DND-41 (cell line): ENCODE measurements at regions not wholly inside any gene's neighbourhood (a gene's known extent, or its start where the extent isn't known, plus 50 kb on each side); places are given as distances from the start of the nearest gene placed in this dataset.
A peak's percentile ranks its signal among the peaks of the same experiment; 100 is the strongest.

Experiments used
- ATAC-seq: fragments of 200-7000 bp; cut with Tn5 transposase; 3 replicates; pipeline ENCODE4 v1.9.1; 2021; ENCODE audit warnings: low read depth; ENCODE audit not compliant: insufficient read depth
- DNase-seq: peaks from one replicate; pipeline ENCODE4 v3.0.0-alpha.2; 2020
- H2AFZ ChIP-seq: 2 replicates; pipeline ENCODE4 v1.6.0; 2012; ENCODE audit warnings: low read depth, low read length
- H3K27ac ChIP-seq: 2 replicates; pipeline ENCODE4 v1.5.1; 2012; ENCODE audit warnings: low read length, inconsistent platforms
- H3K27me3 ChIP-seq: fragments of 200-600 bp; sonication (generic); 2 replicates; pipeline ENCODE4 v1.6.0; 2012; ENCODE audit warnings: low read length, mild to moderate bottlenecking, inconsistent platforms; ENCODE audit not compliant: insufficient read depth, poor library complexity
- H3K36me3 ChIP-seq: 2 replicates; pipeline ENCODE4 v1.5.1; 2012; ENCODE audit warnings: low read length, inconsistent platforms; ENCODE audit not compliant: insufficient read depth
- H3K4me1 ChIP-seq: 2 replicates; pipeline ENCODE4 v1.5.1; 2012; ENCODE audit warnings: mild to moderate bottlenecking, low read length; ENCODE audit not compliant: insufficient read depth
- H3K4me2 ChIP-seq: 2 replicates; pipeline ENCODE4 v1.6.0; 2012; ENCODE audit warnings: mild to moderate bottlenecking, moderate library complexity, low read length, inconsistent platforms; ENCODE audit not compliant: insufficient read depth
- H3K4me3 ChIP-seq, 2 experiments: fragments of 200-600 bp in 1 of 2; shearing (Covaris generic) in 1 of 2; 2 replicates each; pipeline ENCODE4 v1.5.1; 2012 to 2016; ENCODE audit warnings: inconsistent platforms in 2 of 2, low read length in 2 of 2, mild to moderate bottlenecking in 2 of 2, low read depth in 1 of 2, moderate library complexity in 1 of 2
- H3K79me2 ChIP-seq: 2 replicates; pipeline ENCODE4 v1.6.0; 2012; ENCODE audit warnings: low read length, inconsistent platforms; ENCODE audit not compliant: insufficient read depth
- H3K9ac ChIP-seq: 2 replicates; pipeline ENCODE4 v1.6.0; 2012; ENCODE audit warnings: low read depth, mild to moderate bottlenecking, inconsistent platforms, low read length, moderate library complexity
- H3K9me3 ChIP-seq: 2 replicates; pipeline ENCODE4 v1.5.1; 2012; ENCODE audit warnings: low read length, moderate library complexity, mild to moderate bottlenecking, inconsistent platforms; ENCODE audit not compliant: insufficient read depth, severe bottlenecking
- H4K20me1 ChIP-seq: 2 replicates; pipeline ENCODE4 v1.6.0; 2012; ENCODE audit warnings: low read length; ENCODE audit not compliant: insufficient read depth
- CTCF ChIP-seq: IDR thresholded peaks from 2 replicates; pipeline ENCODE4 v1.5.1; 2012; ENCODE audit warnings: borderline replicate concordance, low read length, moderate library complexity, mild to moderate bottlenecking; ENCODE audit not compliant: poor library complexity, severe bottlenecking; ENCODE audit errors: extremely low read depth
- EZH2 ChIP-seq: IDR thresholded peaks from 3 replicates; pipeline ENCODE4 v1.6.1; 2012; ENCODE audit warnings: borderline replicate concordance, low read depth, mild to moderate bottlenecking, moderate library complexity, low read length, inconsistent platforms; ENCODE audit not compliant: severe bottlenecking

- peaks cover 12% of the 10 kb centered on the region for H3K27me3 ChIP-seq
- ATAC-seq (no peak), DNase-seq (no peak)
- no peaks in the 10 kb centered on the region for H4K20me1 ChIP-seq
- no peak overlapping the region for H3K9ac ChIP-seq
- no peaks in the 10 kb centered on the region for H3K9me3 ChIP-seq
- no peak overlapping the region for H3K4me3 ChIP-seq
- H3K79me2 ChIP-seq, result no peaks in the 10 kb centered on the region
- H3K36me3 ChIP-seq, result no peaks in the 10 kb centered on the region
- no peak overlapping the region for H3K27ac ChIP-seq
- no peak for TF ChIP-seq CTCF
- no peak for TF ChIP-seq EZH2
- no peaks in the 10 kb centered on the region for H3K4me1 ChIP-seq
- H2AFZ ChIP-seq, result no peak overlapping the region
- H3K4me2 ChIP-seq, result no peak overlapping the region
These were observed 107.4 kb downstream of the RPS29 start for GRCh38 chr14:49478784-49479183.

- Histone ChIP-seq H3K36me3 (no peaks in the 10 kb centered on the region), H3K27ac (no peak overlapping the region), H3K9me3 (no peaks in the 10 kb centered on the region), H4K20me1 (no peaks in the 10 kb centered on the region), H3K4me1 (no peaks in the 10 kb centered on the region), H3K9ac (no peak overlapping the region), H3K27me3 (peaks cover 2% of the 10 kb centered on the region), H2AFZ (no peak overlapping the region), H3K4me3 (no peak overlapping the region), H3K4me2 (no peak overlapping the region), H3K79me2 (no peaks in the 10 kb centered on the region)
- DNase-seq, result no peak
- no peak for ATAC-seq
- TF ChIP-seq CTCF (no peak), EZH2 (no peak)
These were observed 119.1 kb downstream of the RPS29 start for GRCh38 chr14:49467091-49467490.

- Histone ChIP-seq H4K20me1 (no peaks in the 10 kb centered on the region), H3K27ac (no peak overlapping the region), H3K9me3 (no peaks in the 10 kb centered on the region), H3K9ac (no peak overlapping the region), H3K4me1 (no peaks in the 10 kb centered on the region), H3K36me3 (no peaks in the 10 kb centered on the region), H3K4me2 (no peak overlapping the region), H2AFZ (no peak overlapping the region), H3K27me3 (peaks cover 2% of the 10 kb centered on the region), H3K4me3 (no peak overlapping the region), H3K79me2 (no peaks in the 10 kb centered on the region)
- no peak for DNase-seq
- no peak for ATAC-seq
- peak; percentile 45 for TF ChIP-seq CTCF
- TF ChIP-seq EZH2, result no peak
These were observed 121.3 kb downstream of the RPS29 start for GRCh38 chr14:49464885-49465284.

- Histone ChIP-seq H3K4me3 (no peak overlapping the region), H3K27ac (no peak overlapping the region), H4K20me1 (no peaks in the 10 kb centered on the region), H3K36me3 (no peaks in the 10 kb centered on the region), H2AFZ (no peak overlapping the region), H3K4me2 (no peak overlapping the region), H3K9ac (no peak overlapping the region), H3K79me2 (no peaks in the 10 kb centered on the region), H3K27me3 (peaks cover 2% of the 10 kb centered on the region), H3K4me1 (no peaks in the 10 kb centered on the region), H3K9me3 (no peaks in the 10 kb centered on the region)
- ATAC-seq, result no peak
- no peak for DNase-seq
- TF ChIP-seq CTCF, result no peak
- no peak for TF ChIP-seq EZH2
These were observed 123.0 kb downstream of the RPS29 start for GRCh38 chr14:49463146-49463545.
